Activated CD4-positive, alpha-beta T cell treated with anti-CD3 and anti-CD28 coated beads, Interleukin-2, amount 50 U/mL, for 4 hours (primary cell): ENCODE measurements at regions not wholly inside any gene's neighbourhood (a gene's known extent, or its start where the extent isn't known, plus 50 kb on each side); places are given as distances from the start of the nearest gene placed in this dataset.
"Not testable (repeated sequence)": the region's sequence is repeated elsewhere in the genome, so short reads cannot be mapped to it uniquely, and the experiment has no call there.

Experiments
- DNase-seq, 2 experiments: peaks; one replicate each; pipeline ENCODE4 v3.0.0-alpha.2; 2020

DNA sequence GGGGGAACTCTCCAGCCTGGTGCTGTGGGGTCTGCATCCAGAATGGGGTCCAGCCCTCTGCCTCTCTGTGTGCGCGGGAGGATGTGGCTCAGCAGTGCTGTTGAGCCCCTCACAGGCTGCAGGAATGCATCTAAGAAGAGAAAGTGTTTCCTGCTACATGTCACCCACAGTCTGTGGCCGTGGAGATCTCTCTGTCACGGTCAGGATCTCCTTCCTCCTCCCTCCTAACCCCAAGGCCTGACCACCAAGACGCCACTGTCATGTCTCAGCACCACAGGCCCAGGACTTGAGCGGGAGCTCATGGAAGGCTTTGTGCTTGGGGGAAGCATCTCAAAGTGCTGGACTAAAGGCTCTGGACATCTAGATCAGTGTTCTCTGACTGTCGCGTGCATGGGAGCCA lies 90.1 kb downstream of the SREK1 start:
- DNase-seq = no peak

DNA sequence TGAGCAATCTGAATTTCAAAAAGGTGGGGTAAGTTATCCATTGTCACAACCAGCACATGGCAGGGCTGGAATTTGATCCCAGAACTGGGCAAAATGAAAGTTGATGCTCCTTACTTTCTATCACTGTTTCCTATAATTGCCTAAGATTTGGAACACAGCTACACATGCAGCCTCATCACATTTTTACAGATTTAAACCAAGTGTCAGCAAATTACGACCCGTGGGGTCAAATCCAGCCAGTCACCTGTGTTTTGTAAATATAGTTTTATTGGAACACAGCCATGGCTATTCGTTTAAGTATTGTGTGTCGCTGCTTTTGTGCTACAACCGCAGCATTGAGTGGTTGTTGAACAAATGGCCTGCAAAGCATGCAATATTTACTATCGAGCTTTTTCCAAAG lies 94.3 kb downstream of the SREK1 start:
- no peak for DNase-seq

DNA sequence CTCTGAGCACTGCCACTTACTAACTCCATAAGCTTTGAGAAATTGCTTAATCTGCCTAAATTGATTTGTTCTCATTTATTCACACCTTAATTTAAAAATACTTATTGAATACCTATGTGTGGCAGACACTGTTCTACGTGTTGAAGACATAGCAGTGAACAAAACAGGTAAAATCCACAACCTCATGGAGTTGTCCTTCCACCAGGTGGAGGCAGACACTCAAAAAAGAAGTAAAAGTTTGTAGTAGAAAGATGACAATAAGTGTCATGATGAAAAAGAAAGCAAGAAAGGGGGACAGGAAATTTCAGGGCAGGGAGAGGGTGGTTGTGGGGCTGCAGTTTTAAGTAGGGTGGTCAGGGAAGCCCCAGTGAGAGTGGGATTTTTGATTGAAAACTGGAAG lies 94.9 kb downstream of the SREK1 start:
- DNase-seq = no peak

DNA sequence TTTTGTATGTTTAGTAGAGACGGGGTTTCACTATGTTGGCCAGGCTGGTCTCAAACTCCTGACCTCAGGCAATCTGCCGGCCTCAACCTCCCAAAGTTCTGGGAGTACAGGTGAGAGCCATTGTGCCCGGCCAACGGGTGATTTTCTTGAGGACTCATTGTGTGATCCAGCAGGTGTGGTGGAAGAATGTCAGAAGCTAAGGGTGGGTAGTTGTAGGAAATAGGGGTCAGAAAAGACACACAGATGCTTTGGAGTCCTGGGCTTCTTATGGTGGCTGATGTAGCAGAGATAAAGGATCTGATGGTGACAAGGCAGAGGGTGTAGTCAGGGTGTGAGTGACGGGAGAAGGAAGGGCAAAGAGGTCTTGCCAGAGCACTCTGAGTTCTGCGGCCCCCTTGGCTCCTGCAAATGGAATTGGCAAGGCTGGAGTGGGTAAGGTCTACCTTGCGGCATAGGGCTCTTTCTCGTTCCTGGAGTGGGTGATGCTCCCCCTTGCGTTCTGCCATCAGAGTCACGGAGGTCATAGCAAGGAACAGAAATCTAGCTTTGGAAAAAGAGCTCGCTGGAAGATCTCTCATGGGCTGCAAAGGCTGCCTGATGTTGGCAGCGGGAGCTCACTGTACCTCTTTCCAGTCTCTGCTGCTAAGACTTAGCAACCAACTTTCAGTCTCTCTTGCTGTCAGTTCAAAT lies 97.2 kb downstream of the SREK1 start:
- no peak for DNase-seq

DNA sequence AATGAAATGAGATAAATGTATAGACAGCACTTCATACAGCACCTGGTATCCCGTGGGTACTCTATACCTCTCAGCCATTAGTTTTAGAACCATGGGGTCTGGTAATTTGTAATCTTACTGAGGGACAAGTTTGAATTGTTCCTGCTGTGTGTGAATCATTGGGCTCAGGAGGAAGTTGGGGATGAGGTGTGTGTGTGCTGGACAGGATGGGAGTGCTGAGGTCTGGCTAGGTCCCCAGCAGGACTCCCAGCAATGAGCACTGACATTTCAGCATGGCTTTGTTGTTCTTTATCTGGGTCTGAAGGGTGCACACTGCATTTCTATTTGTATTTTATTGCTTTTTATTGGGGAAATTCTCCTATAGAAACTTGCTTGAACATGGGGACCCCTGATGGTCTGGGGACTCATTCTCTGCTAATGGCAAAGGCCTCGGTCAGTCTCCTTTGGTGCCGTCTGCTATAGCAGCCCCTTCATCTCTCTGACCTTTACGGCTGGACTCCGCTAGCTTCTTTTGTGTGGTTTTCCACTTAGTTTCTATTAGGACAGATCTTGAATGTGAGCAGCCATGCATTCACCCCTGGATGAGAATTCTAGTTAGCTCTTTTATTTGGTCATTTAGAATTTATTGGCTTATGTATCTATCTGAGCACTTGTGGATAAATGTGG lies 98.1 kb downstream of the SREK1 start:
- no peak for DNase-seq

DNA sequence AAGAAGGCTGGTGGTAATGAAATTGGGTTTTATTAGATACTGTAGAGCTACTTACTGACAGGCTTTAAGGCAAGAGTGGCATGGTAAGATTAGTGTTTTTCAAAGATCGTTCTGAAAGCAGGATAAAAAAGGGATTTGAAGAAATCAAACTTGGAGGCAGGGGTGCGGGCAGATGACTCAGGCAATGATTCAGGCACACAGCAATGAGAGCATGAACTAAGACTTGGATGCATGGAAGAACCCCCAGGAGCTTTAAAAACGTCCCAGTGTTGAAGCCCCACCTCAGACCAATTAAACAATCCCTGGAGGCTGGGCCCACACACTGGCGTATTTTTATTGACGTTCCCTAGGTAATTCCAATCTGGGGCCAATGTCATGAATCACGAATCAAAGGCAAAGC lies 102.5 kb downstream of the SREK1 start:
- no peak for DNase-seq

DNA sequence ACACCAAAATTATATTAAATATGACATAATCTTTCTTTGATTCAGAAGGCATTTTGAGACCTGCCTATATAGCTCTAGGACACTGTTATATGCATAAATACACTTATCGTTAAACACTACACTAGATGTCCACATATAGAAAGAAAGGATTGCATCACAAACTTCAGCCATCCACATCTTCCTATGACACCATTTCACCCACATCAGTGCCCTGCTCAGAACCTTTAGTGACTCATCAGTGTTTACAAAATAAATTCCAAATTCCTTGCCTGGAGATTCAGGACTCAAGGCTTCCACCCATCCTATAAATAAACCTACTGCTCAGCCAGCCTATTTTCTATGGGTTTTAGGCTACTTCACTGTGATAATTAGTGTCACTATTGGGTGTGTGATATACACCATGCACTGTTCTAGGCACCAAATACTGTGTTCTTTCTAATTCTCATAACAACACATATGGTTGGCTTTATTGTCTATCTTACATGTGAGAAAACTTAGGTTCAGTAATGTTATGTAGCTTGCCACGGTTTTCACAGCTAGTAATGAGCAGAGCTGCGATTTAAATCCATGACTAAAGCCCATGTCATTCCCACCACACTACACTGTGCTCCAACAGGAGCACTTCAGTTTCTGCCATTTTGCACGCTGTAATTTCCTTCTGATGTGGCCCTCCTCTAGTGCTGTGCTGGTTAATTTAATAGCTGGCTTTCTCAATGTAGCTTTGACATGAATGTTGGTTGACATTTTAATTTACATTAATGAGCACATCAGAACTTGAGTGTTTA lies 103.3 kb downstream of the SREK1 start:
- DNase-seq = no peak

DNA sequence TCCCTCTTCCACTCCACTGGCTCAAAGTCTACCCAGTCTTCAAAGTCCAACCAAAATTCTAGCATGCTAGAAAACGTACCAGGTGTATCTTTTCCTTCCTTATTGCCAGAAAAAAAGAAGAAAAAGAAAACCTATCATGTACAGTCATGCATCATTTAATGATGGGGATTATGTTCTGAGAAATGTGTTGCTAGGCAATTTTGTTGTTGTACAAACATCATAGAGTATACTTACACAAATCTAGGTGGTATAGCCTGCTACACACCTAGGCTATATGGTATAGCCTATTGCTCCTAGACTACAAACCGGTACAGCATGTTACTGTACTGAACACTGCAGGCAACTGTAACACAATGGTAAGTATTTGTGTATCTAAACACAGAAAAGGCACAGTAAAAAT lies 104.8 kb downstream of the SREK1 start:
- DNase-seq = no peak

DNA sequence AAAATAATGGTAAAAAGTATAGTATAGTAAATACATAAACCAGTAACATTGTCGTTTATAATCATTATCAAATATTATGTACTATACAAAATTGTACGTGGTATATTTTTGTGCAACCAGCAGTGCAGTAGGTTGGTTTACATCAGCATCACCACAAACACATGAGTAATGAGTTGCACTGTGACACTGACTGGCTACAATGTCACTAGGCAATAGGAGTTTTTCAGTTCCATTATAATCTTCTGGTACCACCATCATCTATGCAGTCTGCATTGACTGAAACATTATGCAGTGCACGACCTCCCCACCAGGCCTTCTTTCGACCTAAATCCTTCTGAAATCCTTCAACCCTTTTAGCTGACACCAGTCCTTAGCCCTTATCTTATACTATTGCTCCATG lies 105.8 kb downstream of the SREK1 start:
- no peak for DNase-seq

DNA sequence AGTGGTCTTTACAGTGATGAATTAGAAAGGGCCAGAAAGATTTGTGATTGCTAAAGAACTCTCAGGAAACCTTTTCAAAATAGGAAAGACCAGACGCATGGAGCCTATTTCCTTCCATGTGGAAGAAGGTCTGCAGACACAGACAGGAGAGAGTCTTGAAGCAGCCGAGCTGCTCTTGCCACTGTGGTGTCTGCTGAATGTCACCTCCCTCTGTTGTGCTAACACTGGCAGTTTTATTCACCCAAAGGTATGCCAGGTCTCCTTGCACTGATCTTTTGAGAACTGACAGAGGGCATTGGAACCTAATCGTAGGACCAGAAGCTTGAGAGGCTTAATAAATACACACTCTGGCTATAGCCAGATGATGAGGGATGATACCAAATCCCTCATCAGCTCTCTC lies 108.7 kb downstream of the SREK1 start:
- DNase-seq = no peak

DNA sequence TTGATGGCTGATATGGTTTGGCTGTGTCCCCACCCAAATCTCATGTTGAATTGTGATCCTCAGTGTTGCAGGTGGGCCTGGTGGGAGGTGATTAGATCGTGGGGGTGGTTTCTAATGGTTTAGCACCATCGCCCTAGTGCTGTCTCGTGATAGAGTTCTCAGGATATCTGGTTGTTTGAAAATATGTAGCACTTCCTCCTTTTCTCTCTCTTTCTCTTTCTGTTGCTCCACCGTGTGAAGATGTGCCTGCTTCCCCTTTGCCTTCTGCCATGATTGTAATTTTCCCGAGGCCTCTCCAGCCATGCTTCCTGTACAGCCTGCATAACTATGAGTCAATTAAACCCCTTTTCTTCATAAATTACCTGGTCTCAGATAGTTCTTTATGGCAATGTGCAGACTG lies 111.6 kb downstream of the SREK1 start:
- no peak for DNase-seq

DNA sequence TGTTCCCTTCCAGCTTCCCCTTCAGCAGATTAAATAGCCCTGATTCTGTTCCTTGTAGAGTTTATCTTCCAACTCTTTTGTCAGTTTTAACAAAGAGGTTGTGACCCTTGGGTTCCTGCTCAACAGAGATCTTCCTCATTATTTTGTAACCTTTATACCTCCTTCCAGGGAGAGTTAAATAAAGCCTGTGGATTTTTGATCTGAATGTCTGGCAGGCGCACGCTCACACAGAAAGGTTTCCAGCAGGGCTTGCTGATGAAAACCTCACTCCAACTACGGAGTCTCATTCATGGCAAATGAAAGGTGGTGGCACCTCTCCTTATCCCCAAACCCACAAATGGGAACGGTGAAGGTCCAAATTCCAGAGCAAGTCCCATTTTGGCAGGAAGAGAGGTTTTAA lies 129.0 kb downstream of the SREK1 start:
- DNase-seq = no peak

DNA sequence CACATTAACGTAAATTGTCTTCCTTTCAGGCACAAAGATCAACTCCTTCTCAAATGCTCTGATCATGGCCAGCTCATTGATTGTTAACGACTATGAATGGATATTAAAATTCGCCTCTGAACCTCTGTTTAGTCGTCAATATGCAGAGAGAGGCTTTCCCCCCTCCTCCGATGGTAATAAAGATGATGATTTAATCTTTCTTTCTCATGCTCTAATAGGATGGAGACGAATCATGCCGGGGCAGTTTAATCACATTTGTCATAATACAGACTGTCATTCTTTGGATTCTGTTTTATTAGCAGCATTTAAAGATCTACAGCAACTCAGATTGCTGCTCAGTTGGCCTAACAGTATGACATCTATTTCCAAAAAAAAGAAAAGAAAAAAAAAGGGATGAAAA lies 132.9 kb downstream of the SREK1 start:
- no peak for DNase-seq

DNA sequence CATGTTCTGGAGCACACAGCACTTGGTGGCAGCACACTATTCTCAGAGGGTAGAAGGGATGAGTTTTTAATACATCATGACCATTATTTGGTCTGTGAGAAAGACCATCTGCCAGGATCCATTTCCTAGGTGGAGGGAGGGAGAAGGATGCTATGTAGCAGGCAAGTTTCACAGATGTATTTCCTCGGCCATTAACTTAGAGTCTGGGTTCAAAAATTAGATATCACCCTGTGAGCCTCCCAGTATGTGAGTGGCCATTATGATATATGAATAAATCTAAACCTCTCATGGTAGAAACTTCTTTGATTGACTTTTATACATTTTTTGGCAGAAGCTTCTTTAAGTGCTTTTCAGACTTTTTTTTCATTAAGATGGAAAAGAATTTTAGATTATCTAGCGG lies 133.9 kb downstream of the SREK1 start:
- DNase-seq = no peak

DNA sequence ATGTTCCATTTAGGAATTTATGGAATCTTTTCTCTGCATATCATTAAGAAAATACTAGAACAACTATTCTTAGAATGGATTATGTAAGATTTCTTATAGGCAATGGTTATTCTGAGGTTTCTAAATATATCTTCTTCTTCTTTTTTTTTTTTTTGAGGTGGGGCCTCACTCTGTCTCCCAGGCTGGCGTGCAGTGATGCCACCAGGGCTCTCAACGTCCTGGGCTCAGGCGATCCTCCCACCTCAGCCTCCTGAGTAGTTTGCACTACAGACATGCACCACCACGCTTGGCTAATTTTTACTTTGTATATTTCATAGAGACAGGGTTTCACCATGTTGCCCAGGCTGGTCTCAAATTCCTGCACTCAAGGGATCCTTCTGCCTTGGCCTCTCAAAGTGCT lies 137.2 kb downstream of the SREK1 start:
- DNase-seq = no peak

DNA sequence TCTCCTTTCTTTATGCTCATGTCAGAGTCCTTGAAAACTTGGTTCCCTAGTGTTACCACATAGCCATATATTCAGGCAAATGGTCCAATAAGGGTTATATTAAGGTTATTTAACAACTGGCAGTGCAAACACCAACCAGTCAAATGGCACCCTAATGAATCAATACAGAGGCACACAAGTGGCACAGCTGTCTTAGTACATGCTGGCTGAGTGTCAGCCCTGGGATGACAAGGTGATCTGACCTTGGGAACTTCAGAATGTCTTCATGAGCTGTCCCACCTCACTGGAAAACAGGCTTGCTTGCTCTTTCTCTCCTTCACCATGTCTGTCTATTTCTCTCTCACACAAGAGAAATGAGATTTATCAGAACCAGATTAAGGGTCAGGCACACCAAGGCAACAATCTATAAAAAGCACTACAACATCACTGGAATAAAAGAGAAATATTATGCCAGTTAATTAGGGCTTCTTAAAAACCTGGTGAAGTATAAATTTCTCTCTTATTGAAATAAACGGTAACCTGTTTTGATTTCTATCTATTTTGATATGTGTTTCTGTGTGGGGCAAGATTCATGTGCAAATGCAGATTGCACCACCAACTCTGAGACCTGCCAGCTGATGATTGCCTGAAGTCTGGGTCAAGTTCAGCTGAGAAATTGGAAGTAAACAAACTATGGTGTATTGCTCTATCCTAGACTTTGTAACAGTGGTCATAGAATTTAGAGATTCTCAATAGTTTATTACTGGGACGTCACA lies 140.7 kb downstream of the SREK1 start:
- DNase-seq = no peak

DNA sequence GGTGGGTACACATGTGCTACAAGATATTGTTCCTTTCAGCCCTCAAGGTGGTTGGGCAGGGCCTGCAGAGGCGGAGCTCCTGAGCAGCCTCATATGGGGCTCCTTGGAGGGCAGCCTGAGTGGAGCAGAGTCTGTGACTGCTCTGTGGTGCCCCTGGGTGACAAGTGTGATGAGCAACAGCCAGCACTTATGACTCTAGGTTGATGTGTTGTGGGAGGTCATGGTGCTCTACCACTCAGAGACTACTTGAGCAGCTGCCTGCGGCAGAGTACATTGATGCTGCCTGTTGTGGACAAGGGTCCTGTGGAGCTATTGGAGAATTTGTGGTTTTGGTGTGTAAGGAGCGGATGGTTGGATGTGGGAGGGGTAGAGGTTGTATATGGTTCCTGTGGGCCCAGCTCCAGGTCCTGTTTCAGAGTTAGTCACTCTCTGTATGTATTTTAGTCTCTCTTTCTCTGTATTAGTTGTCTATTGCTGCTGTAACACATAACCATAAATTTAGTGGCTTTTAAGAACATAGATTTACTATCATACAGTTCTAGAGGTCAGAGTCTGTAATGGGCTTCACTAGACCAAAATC lies 141.3 kb downstream of the SREK1 start:
- DNase-seq = no peak

DNA sequence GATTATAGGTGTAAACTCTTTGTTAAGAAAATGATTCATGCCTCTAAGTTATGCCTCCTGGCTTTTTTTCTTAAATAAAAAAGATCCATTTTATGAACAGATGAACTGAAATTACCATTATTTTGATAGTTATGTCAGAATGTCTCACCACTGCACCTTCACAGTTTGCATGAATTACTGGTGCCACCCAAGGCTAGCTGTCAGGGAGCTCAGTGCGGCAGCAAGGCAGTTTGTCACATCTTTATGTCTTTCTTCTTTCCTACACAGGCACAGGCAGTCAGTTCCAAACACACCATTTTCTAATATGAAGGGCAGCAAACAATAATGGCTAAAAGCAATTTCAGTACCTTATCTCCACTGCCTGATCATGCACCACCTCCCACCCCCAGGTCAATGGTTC lies 147.7 kb downstream of the SREK1 start:
- no peak for DNase-seq

DNA sequence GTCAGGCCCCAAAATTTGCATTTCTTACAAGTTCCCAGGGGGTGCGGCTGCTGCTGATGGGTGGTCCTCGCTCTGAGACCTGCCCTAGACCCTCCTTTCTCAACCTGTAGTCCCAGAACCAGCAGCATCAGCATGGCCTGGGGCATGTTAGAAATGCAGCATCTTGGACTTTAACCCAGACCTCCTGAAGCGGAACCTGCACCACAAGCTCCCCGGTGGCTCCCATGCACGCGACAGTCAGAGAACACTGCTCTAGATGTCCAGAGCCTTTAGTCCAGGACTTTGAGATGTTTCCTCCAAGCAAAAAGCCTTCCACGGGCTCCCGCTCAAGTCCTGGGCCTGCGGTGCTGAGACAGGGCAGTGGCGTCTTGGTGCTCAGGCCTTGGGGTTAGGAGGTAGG lies 149.8 kb downstream of the SREK1 start:
- DNase-seq = not testable (repeated sequence)

DNA sequence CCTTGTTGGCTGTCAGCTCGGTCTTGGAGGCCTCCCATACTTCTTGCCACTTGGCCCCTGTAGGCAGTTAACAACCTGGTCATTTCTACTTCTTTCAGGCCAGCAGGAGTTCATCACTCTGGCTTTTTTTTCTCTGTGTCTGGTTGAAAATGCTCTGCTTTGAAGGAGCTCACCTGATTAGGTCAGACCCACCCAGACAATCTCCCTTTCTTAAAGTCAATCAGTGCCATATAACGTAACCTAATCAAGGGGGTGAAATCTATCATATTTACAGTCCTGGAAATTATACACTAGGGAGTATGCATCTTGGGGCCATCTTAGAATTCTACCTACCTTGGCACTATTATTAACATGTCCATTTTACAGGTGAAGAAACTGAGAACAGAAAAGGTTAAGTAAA lies 155.4 kb downstream of the SREK1 start:
- DNase-seq = no peak

DNA sequence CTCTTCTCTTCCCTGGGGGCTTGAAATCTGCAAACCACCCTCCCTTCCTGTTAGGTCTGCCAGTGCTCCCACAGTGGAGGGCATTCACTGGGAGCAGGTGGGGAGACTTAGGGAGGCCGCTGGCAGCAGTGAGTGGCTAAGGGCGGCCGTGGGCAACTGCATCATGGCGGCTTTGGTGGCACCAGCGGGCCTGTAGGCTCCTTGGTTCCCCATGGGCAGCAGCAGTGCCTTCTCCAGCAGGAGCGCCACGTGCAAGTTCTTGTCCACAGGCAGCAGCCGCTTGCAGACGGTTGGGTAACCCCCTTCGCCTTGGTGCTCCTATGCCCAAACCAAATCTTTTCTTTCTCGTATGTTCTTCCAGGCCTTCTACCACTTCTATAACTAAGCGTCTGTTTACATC lies 158.2 kb downstream of the SREK1 start:
- DNase-seq = no peak

DNA sequence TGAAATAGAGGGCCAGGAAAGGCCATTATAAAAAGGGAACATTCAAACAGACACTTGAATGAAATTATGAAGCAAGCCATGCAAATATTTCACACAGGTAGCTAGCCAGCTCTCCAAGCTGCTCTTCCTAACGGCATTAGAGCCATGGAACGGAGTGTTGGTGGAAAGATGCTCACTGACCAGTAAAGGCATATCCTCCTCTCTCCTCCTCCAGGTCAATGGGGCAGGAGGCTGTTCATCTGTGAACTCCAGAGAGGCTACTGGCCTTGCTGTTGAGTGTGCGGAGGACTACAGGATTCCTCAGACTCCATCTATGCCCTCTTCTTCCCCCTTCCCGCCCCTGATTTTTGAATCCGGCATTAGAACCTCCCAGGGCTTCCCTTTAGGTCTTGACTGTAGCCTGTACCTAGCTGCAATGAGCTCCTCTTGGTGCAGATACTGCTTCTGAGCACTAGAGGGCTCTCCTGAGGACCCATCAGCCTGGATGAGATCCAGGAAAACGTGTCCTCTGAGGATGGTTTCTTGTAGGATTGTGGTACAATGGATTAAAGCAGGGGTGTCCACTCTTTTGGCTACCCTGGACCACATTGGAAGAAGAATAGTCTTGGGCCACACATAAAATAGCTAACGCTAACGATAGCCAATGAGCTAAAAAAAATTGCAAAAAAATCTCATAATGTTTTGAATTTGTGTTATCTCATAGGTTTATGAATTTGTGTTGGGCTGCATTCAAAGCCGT lies 162.2 kb downstream of the SREK1 start:
- peak in 1 of 2 experiments; percentile 12 for DNase-seq
